ENCODE measurements at regions not wholly inside any gene's neighbourhood (a gene's known extent, or its start where the extent isn't known, plus 50 kb on each side); places are given as distances from the start of the nearest gene placed in this dataset.

DNA sequence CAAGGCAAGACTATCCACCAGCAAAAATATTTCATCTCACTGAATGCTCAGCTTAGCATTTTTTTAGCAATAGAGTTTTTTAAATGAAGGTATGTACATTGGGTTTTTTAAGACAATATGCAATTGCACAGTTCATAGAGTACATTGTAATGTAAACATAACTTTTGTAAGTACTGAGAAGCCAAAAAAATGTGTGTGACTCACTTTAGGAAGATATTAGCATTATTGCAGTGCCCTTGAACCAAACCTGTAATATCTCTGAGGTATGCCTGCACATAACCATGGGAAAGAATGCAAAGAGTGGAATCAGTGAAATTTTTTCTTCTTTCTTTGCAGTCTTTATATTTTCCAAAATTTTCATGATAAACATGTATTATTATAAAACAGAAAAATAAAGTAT lies 1533.3 kb upstream of the WWC1 start:
- Histone ChIP-seq H3K36me3 (ENCODE audit: low read length) (no peaks in the 10 kb centered on the region), H3K27me3 (ENCODE audit: low read length) (no peaks in the 10 kb centered on the region), H3K4me3 (ENCODE audit: insufficient read depth, low read length, poor library complexity, severe bottlenecking) (no peak overlapping the region), H3K79me2 (ENCODE audit: insufficient read depth, low read length) (no peaks in the 10 kb centered on the region), H3K4me2 (ENCODE audit: low read depth, low read length, poor library complexity, severe bottlenecking) (no peak overlapping the region), H4K20me1 (ENCODE audit: low read depth, low read length) (no peaks in the 10 kb centered on the region), H3K9me2 (replicated peaks; ENCODE audit: insufficient read depth, low read length) (no peaks in the 10 kb centered on the region; the same call in 1 of the 2 replicates), H3K27ac (ENCODE audit: low read depth, low read length) (no peak overlapping the region), H3K9me3 (ENCODE audit: insufficient read depth, low read length) (no peaks in the 10 kb centered on the region), H2AFZ (ENCODE audit: low read depth, low read length, severe bottlenecking) (no peak overlapping the region), H3K9ac (ENCODE audit: low read length) (no peak overlapping the region), H3F3A (ENCODE audit: insufficient read depth) (no peaks in the 10 kb centered on the region)
- TF ChIP-seq, protein P1, sequence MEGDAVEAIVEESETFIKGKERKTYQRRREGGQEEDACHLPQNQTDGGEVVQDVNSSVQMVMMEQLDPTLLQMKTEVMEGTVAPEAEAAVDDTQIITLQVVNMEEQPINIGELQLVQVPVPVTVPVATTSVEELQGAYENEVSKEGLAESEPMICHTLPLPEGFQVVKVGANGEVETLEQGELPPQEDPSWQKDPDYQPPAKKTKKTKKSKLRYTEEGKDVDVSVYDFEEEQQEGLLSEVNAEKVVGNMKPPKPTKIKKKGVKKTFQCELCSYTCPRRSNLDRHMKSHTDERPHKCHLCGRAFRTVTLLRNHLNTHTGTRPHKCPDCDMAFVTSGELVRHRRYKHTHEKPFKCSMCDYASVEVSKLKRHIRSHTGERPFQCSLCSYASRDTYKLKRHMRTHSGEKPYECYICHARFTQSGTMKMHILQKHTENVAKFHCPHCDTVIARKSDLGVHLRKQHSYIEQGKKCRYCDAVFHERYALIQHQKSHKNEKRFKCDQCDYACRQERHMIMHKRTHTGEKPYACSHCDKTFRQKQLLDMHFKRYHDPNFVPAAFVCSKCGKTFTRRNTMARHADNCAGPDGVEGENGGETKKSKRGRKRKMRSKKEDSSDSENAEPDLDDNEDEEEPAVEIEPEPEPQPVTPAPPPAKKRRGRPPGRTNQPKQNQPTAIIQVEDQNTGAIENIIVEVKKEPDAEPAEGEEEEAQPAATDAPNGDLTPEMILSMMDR (IDR thresholded peaks at IDR 0.05; ENCODE audit: insufficient read depth, low read length, poor library complexity, severe bottlenecking), result no peak
- TF ChIP-seq EZH2phosphoT487 (conservative IDR thresholded peaks at IDR 0.05; ENCODE audit: low read length), result no peak

DNA sequence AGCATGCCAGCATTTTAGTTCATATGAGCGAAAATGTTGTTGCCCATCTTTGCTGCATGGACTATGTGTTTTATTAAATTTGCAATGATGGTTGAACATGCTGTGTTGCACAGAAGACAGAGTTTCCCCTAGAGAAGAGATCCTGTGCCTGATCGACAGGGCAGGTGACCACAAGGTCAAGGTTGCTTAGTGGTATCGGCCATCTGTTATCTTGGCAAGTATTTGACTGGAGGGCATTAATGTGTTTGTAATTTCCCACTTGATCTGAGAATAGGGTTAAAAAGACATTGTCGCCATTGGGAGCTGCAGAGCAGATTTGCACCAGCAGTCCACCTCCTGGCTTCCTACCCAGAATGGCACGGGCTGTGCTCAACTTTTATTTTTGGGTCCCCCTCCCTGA lies 1523.6 kb upstream of the WWC1 start:
- H2AFZ ChIP-seq (ENCODE audit: low read depth, low read length, severe bottlenecking), result no peak overlapping the region
- TF ChIP-seq EZH2phosphoT487 (conservative IDR thresholded peaks at IDR 0.05; ENCODE audit: low read length), result no peak
- TF ChIP-seq, protein P1 (IDR thresholded peaks at IDR 0.05; ENCODE audit: insufficient read depth, low read length, poor library complexity, severe bottlenecking), result no peak
- H4K20me1 ChIP-seq (ENCODE audit: low read depth, low read length), result no peaks in the 10 kb centered on the region
- H3K9me2 ChIP-seq (replicated peaks; ENCODE audit: insufficient read depth, low read length), result no peaks in the 10 kb centered on the region; the same call in 1 of the 2 replicates
- no peaks in the 10 kb centered on the region for H3K27me3 ChIP-seq (ENCODE audit: low read length)
- no peak overlapping the region for H3K9ac ChIP-seq (ENCODE audit: low read length)
- no peaks in the 10 kb centered on the region for H3K79me2 ChIP-seq (ENCODE audit: insufficient read depth, low read length)
- no peak overlapping the region for H3K4me3 ChIP-seq (ENCODE audit: insufficient read depth, low read length, poor library complexity, severe bottlenecking)
- H3K9me3 ChIP-seq (ENCODE audit: insufficient read depth, low read length), result no peaks in the 10 kb centered on the region
- H3K36me3 ChIP-seq (ENCODE audit: low read length), result no peaks in the 10 kb centered on the region
- no peaks in the 10 kb centered on the region for H3F3A ChIP-seq (ENCODE audit: insufficient read depth)
- no peak overlapping the region for H3K27ac ChIP-seq (ENCODE audit: low read depth, low read length)
- H3K4me2 ChIP-seq (ENCODE audit: low read depth, low read length, poor library complexity, severe bottlenecking), result no peak overlapping the region

DNA sequence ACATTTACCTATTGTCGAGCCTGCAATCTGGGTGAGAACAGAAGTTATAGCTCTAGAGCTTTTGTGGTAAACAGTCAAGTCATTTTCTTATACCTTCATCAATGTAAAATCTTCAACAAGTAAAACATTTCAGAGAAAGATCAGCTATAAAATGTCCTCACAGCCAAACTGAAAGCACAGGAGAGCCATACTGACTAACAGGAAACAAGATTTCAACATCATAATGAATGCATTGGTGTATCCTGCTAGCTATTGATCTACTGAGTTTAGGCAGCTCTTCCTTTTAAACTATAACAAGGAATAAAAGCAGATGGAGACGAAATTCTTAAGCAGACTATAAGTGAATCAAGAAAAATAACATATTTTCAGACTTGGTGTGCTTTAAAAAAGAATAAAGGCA lies 1522.9 kb upstream of the WWC1 start:
- Histone ChIP-seq H3K9me2 (replicated peaks; ENCODE audit: insufficient read depth, low read length) (no peaks in the 10 kb centered on the region), H4K20me1 (ENCODE audit: low read depth, low read length) (no peaks in the 10 kb centered on the region), H3K9me3 (ENCODE audit: insufficient read depth, low read length) (no peaks in the 10 kb centered on the region), H3K9ac (ENCODE audit: low read length) (no peak overlapping the region), H3K79me2 (ENCODE audit: insufficient read depth, low read length) (no peaks in the 10 kb centered on the region), H3K36me3 (ENCODE audit: low read length) (no peaks in the 10 kb centered on the region), H3K27ac (ENCODE audit: low read depth, low read length) (no peak overlapping the region), H3K27me3 (ENCODE audit: low read length) (no peaks in the 10 kb centered on the region), H3K4me3 (ENCODE audit: insufficient read depth, low read length, poor library complexity, severe bottlenecking) (no peak overlapping the region), H3F3A (ENCODE audit: insufficient read depth) (no peaks in the 10 kb centered on the region), H3K4me2 (ENCODE audit: low read depth, low read length, poor library complexity, severe bottlenecking) (no peak overlapping the region), H2AFZ (ENCODE audit: low read depth, low read length, severe bottlenecking) (no peak overlapping the region)
- no peak for TF ChIP-seq EZH2phosphoT487 (conservative IDR thresholded peaks at IDR 0.05; ENCODE audit: low read length)
- TF ChIP-seq, protein P1 (IDR thresholded peaks at IDR 0.05; ENCODE audit: insufficient read depth, low read length, poor library complexity, severe bottlenecking), result no peak

Data from SU-DHL-6 (cell line).